ENCODE measurements at regions not wholly inside any gene's neighbourhood (a gene's known extent, or its start where the extent isn't known, plus 50 kb on each side); places are given as distances from the start of the nearest gene placed in this dataset.

GRCh38 chr11:38282718-38283117, 1684.7 kb upstream of the RAG2 start:
- FAIRE-seq (no peak), DNase-seq (ENCODE audit: insufficient read length) (no peak)
- no peak for TF ChIP-seq POLR2A (IDR thresholded peaks at IDR 0.05; ENCODE audit: low read depth, low read length)
- no peak for TF ChIP-seq TAF1 (IDR thresholded peaks at IDR 0.05; ENCODE audit: borderline replicate concordance, low read depth, low read length)

- no peak for DNase-seq (ENCODE audit: insufficient read length)
- no peak for FAIRE-seq
- TF ChIP-seq POLR2AphosphoS5 (IDR thresholded peaks at IDR 0.05; ENCODE audit: low read depth, low read length) (no peak), POLR2A (IDR thresholded peaks at IDR 0.05; ENCODE audit: low read depth, low read length) (no peak), TAF1 (IDR thresholded peaks at IDR 0.05; ENCODE audit: borderline replicate concordance, low read depth, low read length) (no peak)
Observed at GRCh38 chr11:38278457-38279141, 1680.6 kb upstream of the RAG2 start.

- FAIRE-seq (no peak), DNase-seq (ENCODE audit: insufficient read length) (no peak)
- no peak for TF ChIP-seq POLR2AphosphoS5 (IDR thresholded peaks at IDR 0.05; ENCODE audit: low read depth, low read length)
- TF ChIP-seq TAF1 (IDR thresholded peaks at IDR 0.05; ENCODE audit: borderline replicate concordance, low read depth, low read length): no peak
- TF ChIP-seq POLR2A (IDR thresholded peaks at IDR 0.05; ENCODE audit: low read depth, low read length): no peak
Observed at GRCh38 chr11:38274031-38274430, 1676.0 kb upstream of the RAG2 start.

GRCh38 chr11:38272376-38272775, 1674.3 kb upstream of the RAG2 start:
- FAIRE-seq: no peak
- no peak for DNase-seq (ENCODE audit: insufficient read length)
- TF ChIP-seq TAF1 (IDR thresholded peaks at IDR 0.05; ENCODE audit: borderline replicate concordance, low read depth, low read length): no peak
- TF ChIP-seq POLR2AphosphoS5 (IDR thresholded peaks at IDR 0.05; ENCODE audit: low read depth, low read length): no peak
- no peak for TF ChIP-seq POLR2A (IDR thresholded peaks at IDR 0.05; ENCODE audit: low read depth, low read length)

- no peak for TF ChIP-seq POLR2AphosphoS5 (IDR thresholded peaks at IDR 0.05; ENCODE audit: low read depth, low read length)
- no peak for TF ChIP-seq POLR2A (IDR thresholded peaks at IDR 0.05; ENCODE audit: low read depth, low read length)
- no peak for TF ChIP-seq TAF1 (IDR thresholded peaks at IDR 0.05; ENCODE audit: borderline replicate concordance, low read depth, low read length)
- FAIRE-seq: no peak
- DNase-seq (ENCODE audit: insufficient read length): no peak
Observed at GRCh38 chr11:38266691-38267090, 1668.7 kb upstream of the RAG2 start.

GRCh38 chr11:38256436-38256835, 1658.4 kb upstream of the RAG2 start:
- TF ChIP-seq POLR2A (IDR thresholded peaks at IDR 0.05; ENCODE audit: low read depth, low read length) (no peak), POLR2AphosphoS5 (IDR thresholded peaks at IDR 0.05; ENCODE audit: low read depth, low read length) (no peak), TAF1 (IDR thresholded peaks at IDR 0.05; ENCODE audit: borderline replicate concordance, low read depth, low read length) (no peak)
- FAIRE-seq (no peak), DNase-seq (ENCODE audit: insufficient read length) (no peak)

GRCh38 chr11:38254913-38255312, 1656.9 kb upstream of the RAG2 start:
- no peak for DNase-seq (ENCODE audit: insufficient read length)
- no peak for FAIRE-seq
- no peak for TF ChIP-seq POLR2AphosphoS5 (IDR thresholded peaks at IDR 0.05; ENCODE audit: low read depth, low read length)
- TF ChIP-seq TAF1 (IDR thresholded peaks at IDR 0.05; ENCODE audit: borderline replicate concordance, low read depth, low read length): no peak
- no peak for TF ChIP-seq POLR2A (IDR thresholded peaks at IDR 0.05; ENCODE audit: low read depth, low read length)

GRCh38 chr11:38252620-38253019, 1654.6 kb upstream of the RAG2 start:
- no peak for DNase-seq (ENCODE audit: insufficient read length)
- no peak for FAIRE-seq
- no peak for TF ChIP-seq POLR2AphosphoS5 (IDR thresholded peaks at IDR 0.05; ENCODE audit: low read depth, low read length)
- TF ChIP-seq POLR2A (IDR thresholded peaks at IDR 0.05; ENCODE audit: low read depth, low read length): no peak
- no peak for TF ChIP-seq TAF1 (IDR thresholded peaks at IDR 0.05; ENCODE audit: borderline replicate concordance, low read depth, low read length)

GRCh38 chr11:38246451-38246850, 1648.4 kb upstream of the RAG2 start:
- no peak for DNase-seq (ENCODE audit: insufficient read length)
- TF ChIP-seq TAF1 (IDR thresholded peaks at IDR 0.05; ENCODE audit: borderline replicate concordance, low read depth, low read length): no peak
- no peak for TF ChIP-seq POLR2A (IDR thresholded peaks at IDR 0.05; ENCODE audit: low read depth, low read length)
- TF ChIP-seq POLR2AphosphoS5 (IDR thresholded peaks at IDR 0.05; ENCODE audit: low read depth, low read length): no peak
- no peak for FAIRE-seq

- no peak for FAIRE-seq
- no peak for TF ChIP-seq POLR2AphosphoS5 (IDR thresholded peaks at IDR 0.05; ENCODE audit: low read depth, low read length)
- no peak for TF ChIP-seq TAF1 (IDR thresholded peaks at IDR 0.05; ENCODE audit: borderline replicate concordance, low read depth, low read length)
- no peak for TF ChIP-seq POLR2A (IDR thresholded peaks at IDR 0.05; ENCODE audit: low read depth, low read length)
- no peak for DNase-seq (ENCODE audit: insufficient read length)
Observed at GRCh38 chr11:38226684-38227083, 1628.6 kb upstream of the RAG2 start.

- FAIRE-seq (no peak), DNase-seq (ENCODE audit: insufficient read length) (no peak)
- no peak for TF ChIP-seq POLR2AphosphoS5 (IDR thresholded peaks at IDR 0.05; ENCODE audit: low read depth, low read length)
- no peak for TF ChIP-seq TAF1 (IDR thresholded peaks at IDR 0.05; ENCODE audit: borderline replicate concordance, low read depth, low read length)
- TF ChIP-seq POLR2A (IDR thresholded peaks at IDR 0.05; ENCODE audit: low read depth, low read length): no peak
Observed at GRCh38 chr11:38221295-38221694, 1623.3 kb upstream of the RAG2 start.

GRCh38 chr11:38219636-38220035, 1621.6 kb upstream of the RAG2 start:
- no peak for TF ChIP-seq POLR2A (IDR thresholded peaks at IDR 0.05; ENCODE audit: low read depth, low read length)
- TF ChIP-seq POLR2AphosphoS5 (IDR thresholded peaks at IDR 0.05; ENCODE audit: low read depth, low read length): no peak
- no peak for TF ChIP-seq TAF1 (IDR thresholded peaks at IDR 0.05; ENCODE audit: borderline replicate concordance, low read depth, low read length)
- DNase-seq (ENCODE audit: insufficient read length): no peak
- FAIRE-seq: no peak
